ENCODE measurements at regions not wholly inside any gene's neighbourhood (a gene's known extent, or its start where the extent isn't known, plus 50 kb on each side); places are given as distances from the start of the nearest gene placed in this dataset.

DNA sequence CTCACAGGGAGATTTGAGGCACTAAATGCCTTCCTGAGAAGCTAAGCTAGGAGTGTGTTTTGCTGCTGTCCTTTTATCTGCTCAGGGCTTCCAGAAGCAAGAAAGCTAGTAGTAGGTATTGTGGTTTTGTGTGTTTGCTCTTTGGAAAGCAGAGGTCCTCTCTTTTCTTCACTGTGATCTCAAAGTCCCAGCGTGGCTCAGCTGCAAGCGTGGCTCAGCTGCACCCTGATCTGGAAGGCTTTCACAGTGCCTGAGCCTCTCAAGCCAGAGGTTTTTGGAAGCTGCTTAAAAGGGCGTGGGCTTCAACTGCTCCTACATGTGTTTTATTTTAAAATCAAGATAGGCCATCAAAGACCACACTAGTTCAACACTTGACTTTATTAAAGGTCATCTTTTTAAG, 337.4 kb upstream of the RGS6 start:
- peak; percentile 47 for DNase-seq (ENCODE audit: extremely low read depth, low read depth)
- TF ChIP-seq, protein P1, sequence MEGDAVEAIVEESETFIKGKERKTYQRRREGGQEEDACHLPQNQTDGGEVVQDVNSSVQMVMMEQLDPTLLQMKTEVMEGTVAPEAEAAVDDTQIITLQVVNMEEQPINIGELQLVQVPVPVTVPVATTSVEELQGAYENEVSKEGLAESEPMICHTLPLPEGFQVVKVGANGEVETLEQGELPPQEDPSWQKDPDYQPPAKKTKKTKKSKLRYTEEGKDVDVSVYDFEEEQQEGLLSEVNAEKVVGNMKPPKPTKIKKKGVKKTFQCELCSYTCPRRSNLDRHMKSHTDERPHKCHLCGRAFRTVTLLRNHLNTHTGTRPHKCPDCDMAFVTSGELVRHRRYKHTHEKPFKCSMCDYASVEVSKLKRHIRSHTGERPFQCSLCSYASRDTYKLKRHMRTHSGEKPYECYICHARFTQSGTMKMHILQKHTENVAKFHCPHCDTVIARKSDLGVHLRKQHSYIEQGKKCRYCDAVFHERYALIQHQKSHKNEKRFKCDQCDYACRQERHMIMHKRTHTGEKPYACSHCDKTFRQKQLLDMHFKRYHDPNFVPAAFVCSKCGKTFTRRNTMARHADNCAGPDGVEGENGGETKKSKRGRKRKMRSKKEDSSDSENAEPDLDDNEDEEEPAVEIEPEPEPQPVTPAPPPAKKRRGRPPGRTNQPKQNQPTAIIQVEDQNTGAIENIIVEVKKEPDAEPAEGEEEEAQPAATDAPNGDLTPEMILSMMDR (IDR thresholded peaks at IDR 0.05; ENCODE audit: low read depth, low read length, missing control alignments), result no peak
- H3K4me3 ChIP-seq (replicated peaks; ENCODE audit: low read depth, low read length), result no peak overlapping the region

GRCh38 chr14:71595441-71595840, 336.8 kb upstream of the RGS6 start:
- DNase-seq (ENCODE audit: extremely low read depth, low read depth), result peak; percentile 52
- TF ChIP-seq, protein P1 (IDR thresholded peaks at IDR 0.05; ENCODE audit: low read depth, low read length, missing control alignments), result no peak
- H3K4me3 ChIP-seq (replicated peaks; ENCODE audit: low read depth, low read length), result no peak overlapping the region

GRCh38 chr14:71597287-71597920, 334.8 kb upstream of the RGS6 start:
- TF ChIP-seq, protein P1 (IDR thresholded peaks at IDR 0.05; ENCODE audit: low read depth, low read length, missing control alignments), result no peak
- H3K4me3 ChIP-seq (replicated peaks; ENCODE audit: low read depth, low read length), result no peak overlapping the region
- DNase-seq (ENCODE audit: extremely low read depth, low read depth), result no peak

- TF ChIP-seq, protein P1 (IDR thresholded peaks at IDR 0.05; ENCODE audit: low read depth, low read length, missing control alignments), result no peak
- no peak overlapping the region for H3K4me3 ChIP-seq (replicated peaks; ENCODE audit: low read depth, low read length)
- DNase-seq (ENCODE audit: extremely low read depth, low read depth), result no peak
These were observed 334.1 kb upstream of the RGS6 start for GRCh38 chr14:71597955-71598660.

DNA sequence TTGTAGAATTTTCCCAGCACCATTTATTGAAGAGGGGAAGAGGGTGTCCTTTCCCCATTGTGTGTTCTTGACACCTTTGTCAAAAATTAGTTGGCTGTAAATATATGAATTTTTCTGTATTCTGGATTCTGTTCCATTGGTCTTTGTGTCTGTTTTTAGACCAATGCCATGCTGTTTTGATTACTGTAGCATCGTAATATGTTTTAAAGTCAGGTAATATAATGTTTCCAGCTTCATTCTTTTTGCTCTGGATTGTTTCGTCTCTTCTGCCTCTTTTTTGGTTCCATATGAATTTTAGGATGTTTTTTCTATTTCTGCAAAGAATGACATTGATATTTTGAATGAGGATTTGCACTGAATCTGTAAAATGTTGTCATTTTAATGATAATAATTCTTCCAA, 331.9 kb upstream of the RGS6 start:
- no peak overlapping the region for H3K4me3 ChIP-seq (replicated peaks; ENCODE audit: low read depth, low read length)
- no peak for DNase-seq (ENCODE audit: extremely low read depth, low read depth)
- TF ChIP-seq, protein P1 (IDR thresholded peaks at IDR 0.05; ENCODE audit: low read depth, low read length, missing control alignments), result no peak

DNA sequence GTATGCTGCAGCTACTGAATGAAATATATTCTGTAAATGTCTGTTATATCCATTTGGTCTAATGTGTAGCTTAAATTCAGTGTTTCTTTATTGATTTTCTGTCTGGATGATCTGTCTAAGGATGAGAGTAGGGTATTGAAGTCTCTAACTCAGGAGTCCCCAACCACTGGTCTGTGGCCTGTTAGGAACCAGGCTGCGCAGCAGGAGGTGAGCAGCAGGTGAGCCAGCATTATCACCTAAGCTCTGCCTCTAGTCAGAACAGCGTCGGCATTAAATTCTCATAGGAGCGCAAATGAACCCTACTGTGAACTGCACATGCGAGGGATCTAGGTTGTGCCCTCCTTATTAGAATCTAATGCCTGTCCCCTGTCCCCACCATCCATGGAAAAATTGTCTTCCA, 329.7 kb upstream of the RGS6 start:
- H3K4me3 ChIP-seq (replicated peaks; ENCODE audit: low read depth, low read length), result no peak overlapping the region
- no peak for DNase-seq (ENCODE audit: extremely low read depth, low read depth)
- TF ChIP-seq, protein P1 (IDR thresholded peaks at IDR 0.05; ENCODE audit: low read depth, low read length, missing control alignments), result no peak

Measured in HFF-Myc (cell line).